ENCODE measurements at regions not wholly inside any gene's neighbourhood (a gene's known extent, or its start where the extent isn't known, plus 50 kb on each side); places are given as distances from the start of the nearest gene placed in this dataset.

DNA sequence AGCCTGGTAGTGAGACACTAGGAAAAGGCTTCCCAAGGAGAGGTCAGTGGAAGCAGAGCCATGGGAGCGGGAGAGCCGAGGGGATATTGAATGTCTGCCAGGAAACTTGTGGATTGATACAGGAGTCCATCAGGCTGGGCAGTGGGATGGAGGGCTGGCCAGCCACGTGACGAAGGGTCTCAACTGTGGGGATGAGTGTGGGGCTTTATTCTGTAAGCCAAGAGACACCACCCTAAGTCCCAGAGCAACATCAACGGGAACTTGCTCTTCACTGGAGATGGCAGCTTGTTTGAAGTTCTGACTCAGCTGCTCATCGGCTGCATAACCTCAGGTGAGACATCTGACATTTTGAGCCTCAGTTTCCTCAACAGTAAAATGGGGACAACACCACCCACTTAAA lies 197.8 kb downstream of the VRK1 start:
- intact Hi-C loops (cut with DNase I), result no loop called here

DNA sequence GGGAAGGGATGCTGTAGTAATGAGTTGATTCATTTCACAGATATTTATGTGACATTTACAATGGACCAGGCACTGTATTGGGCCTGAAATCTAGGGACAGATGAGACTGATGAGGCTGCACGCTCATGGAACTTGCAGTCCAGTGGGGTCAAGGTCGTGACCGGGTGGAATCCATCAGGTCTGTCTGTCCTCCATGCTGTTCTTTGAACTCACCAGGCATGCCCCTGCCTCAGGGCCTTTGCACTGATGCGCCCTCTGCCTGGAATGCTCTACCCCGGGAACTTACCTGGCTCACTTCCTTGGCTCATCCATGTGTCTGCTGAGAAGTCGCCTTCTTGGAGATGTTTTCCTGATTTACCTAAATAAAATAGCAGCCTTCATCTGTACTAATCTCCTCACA lies 200.1 kb downstream of the VRK1 start:
- WGBS, 3 donors, result 84 to 91% (median 88%) methylated on average over 6 of the region's 6 CpGs
- no peaks in the 10 kb centered on the region for H3K27me3 ChIP-seq (ENCODE audit: insufficient read depth in 3 of 3, low read length in 2 of 3)
- ATAC-seq (no peak), DNase-seq (no peak)
- no peaks in the 10 kb centered on the region for H3K36me3 ChIP-seq (ENCODE audit: insufficient read depth in 1 of 2, low read depth in 1 of 2)
- H3K27ac ChIP-seq, result no peak overlapping the region
- intact Hi-C loops (cut with DNase I), result no loop called here
- TF ChIP-seq, protein P1, sequence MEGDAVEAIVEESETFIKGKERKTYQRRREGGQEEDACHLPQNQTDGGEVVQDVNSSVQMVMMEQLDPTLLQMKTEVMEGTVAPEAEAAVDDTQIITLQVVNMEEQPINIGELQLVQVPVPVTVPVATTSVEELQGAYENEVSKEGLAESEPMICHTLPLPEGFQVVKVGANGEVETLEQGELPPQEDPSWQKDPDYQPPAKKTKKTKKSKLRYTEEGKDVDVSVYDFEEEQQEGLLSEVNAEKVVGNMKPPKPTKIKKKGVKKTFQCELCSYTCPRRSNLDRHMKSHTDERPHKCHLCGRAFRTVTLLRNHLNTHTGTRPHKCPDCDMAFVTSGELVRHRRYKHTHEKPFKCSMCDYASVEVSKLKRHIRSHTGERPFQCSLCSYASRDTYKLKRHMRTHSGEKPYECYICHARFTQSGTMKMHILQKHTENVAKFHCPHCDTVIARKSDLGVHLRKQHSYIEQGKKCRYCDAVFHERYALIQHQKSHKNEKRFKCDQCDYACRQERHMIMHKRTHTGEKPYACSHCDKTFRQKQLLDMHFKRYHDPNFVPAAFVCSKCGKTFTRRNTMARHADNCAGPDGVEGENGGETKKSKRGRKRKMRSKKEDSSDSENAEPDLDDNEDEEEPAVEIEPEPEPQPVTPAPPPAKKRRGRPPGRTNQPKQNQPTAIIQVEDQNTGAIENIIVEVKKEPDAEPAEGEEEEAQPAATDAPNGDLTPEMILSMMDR (IDR thresholded peaks at IDR 0.05), result no peak
- H3K9me3 ChIP-seq, result no peaks in the 10 kb centered on the region
- H3K4me3 ChIP-seq, result no peak overlapping the region
- H3K4me1 ChIP-seq, result no peaks in the 10 kb centered on the region

More for the DNA sequence above, 197.8 kb downstream of the VRK1 start:
- TF ChIP-seq, protein P1 (IDR thresholded peaks at IDR 0.05), result no peak
- no peaks in the 10 kb centered on the region for H3K36me3 ChIP-seq (ENCODE audit: insufficient read depth in 1 of 2, low read depth in 1 of 2)
- DNase-seq (no peak), ATAC-seq (no peak)
- H3K27me3 ChIP-seq (ENCODE audit: insufficient read depth in 3 of 3, low read length in 2 of 3), result no peaks in the 10 kb centered on the region
- no peaks in the 10 kb centered on the region for H3K9me3 ChIP-seq
- H3K4me1 ChIP-seq, result no peaks in the 10 kb centered on the region
- WGBS, 3 donors, result 82 to 90% (median 83%) methylated on average over 6 of the region's 6 CpGs
- no peak overlapping the region for H3K4me3 ChIP-seq
- H3K27ac ChIP-seq, result no peak overlapping the region

DNA sequence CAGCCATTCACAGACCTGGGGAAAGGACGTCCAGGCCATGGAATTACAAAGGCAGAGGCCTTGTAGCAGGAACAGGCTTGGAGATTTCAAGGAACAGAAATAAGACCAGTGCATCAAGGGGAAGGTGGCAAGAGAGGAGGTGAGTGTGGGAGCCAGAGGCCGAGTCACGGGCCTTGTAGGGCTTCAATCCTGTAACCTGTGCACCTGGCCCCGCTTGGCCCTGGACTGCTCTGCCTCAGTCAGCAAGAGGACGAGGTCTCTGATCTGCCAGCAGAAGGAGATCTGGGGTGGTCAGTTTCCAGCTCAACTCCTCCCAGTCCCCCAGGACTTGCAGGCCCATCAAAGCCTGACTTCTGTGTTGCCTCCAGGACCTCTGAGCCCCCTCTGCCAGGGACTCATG lies 200.8 kb downstream of the VRK1 start:
- WGBS, 3 donors, result 78 to 87% (median 84%) methylated on average over 5 of the region's 5 CpGs
- Histone ChIP-seq H3K4me3 (no peak overlapping the region), H3K36me3 (ENCODE audit: insufficient read depth in 1 of 2, low read depth in 1 of 2) (no peaks in the 10 kb centered on the region), H3K27ac (no peak overlapping the region), H3K9me3 (no peaks in the 10 kb centered on the region), H3K4me1 (no peaks in the 10 kb centered on the region), H3K27me3 (ENCODE audit: insufficient read depth in 3 of 3, low read length in 2 of 3) (no peaks in the 10 kb centered on the region)
- intact Hi-C loops (cut with DNase I), result no loop called here
- no peak for ATAC-seq
- TF ChIP-seq, protein P1 (IDR thresholded peaks at IDR 0.05), result no peak
- no peak for DNase-seq

DNA sequence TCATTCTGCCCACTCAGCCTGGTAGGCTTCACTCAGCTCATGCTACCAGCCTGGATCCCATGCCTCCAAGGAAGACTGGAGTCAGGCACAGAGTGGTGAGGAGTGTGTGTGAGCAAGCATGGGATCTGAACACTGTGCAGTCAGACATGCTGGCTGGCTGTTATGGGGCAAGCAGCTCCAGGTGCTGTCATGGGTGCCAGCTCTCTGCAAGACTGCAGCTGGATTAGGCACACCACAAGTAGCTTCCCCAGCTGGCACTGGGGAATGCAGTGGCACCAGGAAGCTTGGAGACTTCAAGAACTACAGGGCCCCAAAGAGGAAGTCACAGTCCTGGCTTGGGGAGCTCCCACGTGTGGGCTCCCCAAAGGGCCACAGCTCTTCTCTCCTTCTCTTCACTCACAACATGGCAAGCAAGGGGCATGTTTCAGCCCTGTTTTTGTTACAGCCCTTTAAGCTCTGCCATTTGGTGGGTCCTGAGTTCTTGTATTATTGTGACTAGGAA lies 202.5 kb downstream of the VRK1 start:
- H3K27ac ChIP-seq, result no peak overlapping the region
- TF ChIP-seq, protein P1 (IDR thresholded peaks at IDR 0.05), result no peak
- H3K9me3 ChIP-seq, result no peaks in the 10 kb centered on the region
- no peaks in the 10 kb centered on the region for H3K36me3 ChIP-seq (ENCODE audit: insufficient read depth in 1 of 2, low read depth in 1 of 2)
- DNase-seq, result no peak
- 55 to 80% (median 57%) methylated on average over 1 of the region's 1 CpG for WGBS, 3 donors
- no peak overlapping the region for H3K4me3 ChIP-seq
- H3K27me3 ChIP-seq (ENCODE audit: insufficient read depth in 3 of 3, low read length in 2 of 3), result no peaks in the 10 kb centered on the region
- intact Hi-C loops (cut with DNase I), result no loop called here
- no peaks in the 10 kb centered on the region for H3K4me1 ChIP-seq
- ATAC-seq, result no peak

DNA sequence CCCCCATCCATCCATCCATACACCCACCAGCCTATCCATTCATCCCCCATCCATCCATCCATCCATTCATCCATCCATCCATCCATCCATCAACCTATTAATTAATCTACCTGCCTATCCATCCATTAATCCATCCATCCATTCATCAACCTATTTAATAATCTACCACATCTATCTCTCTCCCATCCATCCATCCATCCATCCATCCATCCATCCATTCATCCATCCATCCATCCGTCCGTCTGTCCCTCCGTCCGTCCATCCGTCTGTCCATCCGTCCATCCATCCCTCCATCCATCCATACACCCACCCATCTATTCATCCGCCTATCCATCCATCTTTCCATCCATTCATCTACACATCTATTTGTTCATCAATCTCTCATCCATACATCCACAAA lies 205.3 kb downstream of the VRK1 start:
- Histone ChIP-seq H3K9me3 (no peaks in the 10 kb centered on the region), H3K36me3 (ENCODE audit: insufficient read depth in 1 of 2, low read depth in 1 of 2) (no peaks in the 10 kb centered on the region), H3K27ac (no peak overlapping the region), H3K4me1 (no peaks in the 10 kb centered on the region), H3K4me3 (no peak overlapping the region), H3K27me3 (ENCODE audit: insufficient read depth in 3 of 3, low read length in 2 of 3) (no peaks in the 10 kb centered on the region)
- no peak for ATAC-seq
- 90 to 93% (median 92%) methylated on average over 7 of the region's 7 CpGs for WGBS, 3 donors
- intact Hi-C loops (cut with DNase I), result no loop called here
- TF ChIP-seq, protein P1 (IDR thresholded peaks at IDR 0.05), result no peak
- no peak for DNase-seq

Data from psoas muscle (tissue), 7 donors.